Cerebellar nuclear complex (tissue), 1 donor: ENCODE measurements at regions not wholly inside any gene's neighbourhood (a gene's known extent, or its start where the extent isn't known, plus 50 kb on each side); places are given as distances from the start of the nearest gene placed in this dataset.
"Not testable (repeated sequence)": the region's sequence is repeated elsewhere in the genome, so short reads cannot be mapped to it uniquely, and the experiment has no call there.

Source experiments
- DNase-seq, 2 experiments: peaks; one replicate each; lab custom pipeline; 2025; lab: John Stamatoyannopoulos, UW

DNA sequence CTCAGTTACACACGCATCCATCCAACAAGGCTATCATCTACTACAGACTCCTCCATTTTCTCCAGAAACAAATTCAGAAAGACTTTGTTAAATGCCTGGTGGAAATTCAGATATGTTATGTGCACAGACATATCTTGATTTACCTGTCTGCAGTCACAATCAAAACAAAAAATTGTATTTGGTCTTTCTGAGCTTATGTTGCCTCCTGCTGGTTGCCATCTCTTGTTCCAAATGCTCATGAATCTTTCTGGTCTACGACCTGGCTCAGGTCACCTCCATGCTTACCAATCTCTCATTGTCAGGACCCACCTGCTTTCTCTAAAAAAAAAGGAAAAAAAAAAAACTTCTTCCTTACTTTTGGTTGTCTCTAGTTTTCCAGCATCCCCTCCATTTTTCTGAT lies 169.2 kb upstream of the PLXNC1 start:
- no peak for DNase-seq

DNA sequence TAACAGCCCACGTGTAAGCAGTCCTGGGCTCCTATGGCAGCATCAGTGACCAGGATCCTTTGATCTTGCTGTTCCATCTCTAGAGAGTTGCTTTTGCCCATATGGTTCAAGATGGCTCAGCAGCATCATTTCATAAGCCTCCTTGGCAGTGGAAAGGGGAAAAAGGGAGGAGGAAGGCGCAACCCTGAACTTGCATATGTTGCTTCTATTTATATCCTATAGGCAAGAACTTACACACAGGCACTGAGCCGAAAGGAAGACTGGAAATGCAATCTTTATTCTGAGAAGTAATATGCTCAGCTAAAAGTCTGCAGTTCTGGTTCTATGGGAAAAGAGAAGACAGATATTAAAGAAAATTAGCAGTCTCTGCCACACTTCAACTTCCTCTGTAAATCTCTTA lies 167.7 kb upstream of the PLXNC1 start:
- no peak for DNase-seq

DNA sequence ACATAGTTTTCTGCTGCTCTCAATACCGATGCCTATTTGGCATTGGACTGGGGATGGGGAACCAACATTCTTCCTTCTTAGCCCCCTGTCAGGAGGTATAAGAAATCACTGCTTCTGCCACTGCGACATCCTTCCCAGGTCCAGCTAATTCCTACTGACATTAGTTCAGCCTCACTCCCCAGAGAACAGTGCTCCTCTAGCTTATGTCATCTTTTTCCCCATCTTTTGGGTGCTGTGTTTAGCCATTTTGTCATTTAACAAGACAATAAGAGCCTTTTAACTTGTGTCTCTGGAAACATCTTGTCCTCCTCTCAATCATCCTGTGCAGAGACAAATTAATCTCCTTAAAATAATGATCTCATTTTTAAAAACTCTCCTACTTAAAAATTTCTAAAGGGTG lies 167.0 kb upstream of the PLXNC1 start:
- DNase-seq, result no peak

DNA sequence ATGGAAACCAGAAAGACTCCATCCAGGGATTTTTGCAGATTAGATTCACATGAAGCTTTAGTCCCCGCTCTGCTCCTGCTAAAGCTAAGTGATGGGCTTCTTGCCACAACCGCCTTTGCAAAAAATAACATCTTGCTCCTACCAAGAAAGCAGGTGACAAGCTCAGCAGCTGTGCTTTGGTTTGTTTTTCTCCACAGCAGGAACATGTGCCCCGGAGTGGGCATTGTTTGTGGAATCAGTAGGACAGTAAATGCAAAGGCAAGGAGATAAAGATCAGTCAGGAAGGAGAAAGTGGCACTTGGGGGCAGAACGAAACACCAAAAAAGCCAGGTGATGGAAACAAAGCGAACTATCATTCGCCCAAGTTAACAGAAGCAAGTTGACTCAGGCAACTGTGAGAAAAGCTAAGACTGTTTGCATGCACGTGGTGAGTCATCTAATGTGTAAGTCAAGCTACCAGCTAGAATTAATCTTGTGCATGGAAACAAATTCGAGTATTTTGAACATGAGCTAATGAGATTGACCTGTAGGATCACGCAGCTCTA lies 165.5 kb upstream of the PLXNC1 start:
- no peak for DNase-seq

DNA sequence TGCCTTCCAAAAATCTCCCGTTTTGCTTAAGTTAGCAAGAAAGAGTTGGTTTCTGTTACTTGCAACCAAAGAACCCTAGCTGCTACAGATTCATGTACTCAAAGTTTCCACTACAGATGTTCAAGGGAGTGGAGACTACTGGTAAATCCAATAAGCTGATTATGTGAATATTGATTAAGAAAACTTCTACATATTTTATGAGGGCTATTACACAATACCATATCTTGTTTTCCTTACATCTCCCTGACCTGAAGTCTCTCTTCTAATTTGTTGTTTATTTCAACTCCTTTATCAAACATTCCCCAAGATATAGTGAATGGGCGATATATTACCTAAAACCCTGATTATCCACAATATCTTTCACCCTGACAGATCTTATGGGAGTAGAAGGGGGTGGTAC lies 164.4 kb upstream of the PLXNC1 start:
- DNase-seq, result no peak

DNA sequence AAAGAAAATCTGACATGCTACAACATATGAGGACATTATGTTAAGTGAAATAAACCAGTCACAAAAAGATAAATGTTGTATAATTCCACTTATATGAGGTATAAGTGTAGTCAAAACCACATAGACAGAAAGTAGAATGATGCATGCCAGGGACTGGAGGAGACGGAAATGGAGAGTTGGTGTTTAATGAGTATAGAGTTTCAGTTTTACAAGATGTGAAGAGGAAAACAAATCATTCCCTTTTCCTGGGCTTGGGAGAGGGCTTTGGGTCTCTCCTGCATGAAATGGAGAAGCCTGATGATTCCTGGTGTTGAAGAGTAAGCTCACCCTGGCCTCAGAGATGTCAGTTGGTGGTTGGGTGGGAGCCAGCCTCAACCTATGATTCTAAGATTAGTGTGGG lies 158.4 kb upstream of the PLXNC1 start:
- no peak for DNase-seq

DNA sequence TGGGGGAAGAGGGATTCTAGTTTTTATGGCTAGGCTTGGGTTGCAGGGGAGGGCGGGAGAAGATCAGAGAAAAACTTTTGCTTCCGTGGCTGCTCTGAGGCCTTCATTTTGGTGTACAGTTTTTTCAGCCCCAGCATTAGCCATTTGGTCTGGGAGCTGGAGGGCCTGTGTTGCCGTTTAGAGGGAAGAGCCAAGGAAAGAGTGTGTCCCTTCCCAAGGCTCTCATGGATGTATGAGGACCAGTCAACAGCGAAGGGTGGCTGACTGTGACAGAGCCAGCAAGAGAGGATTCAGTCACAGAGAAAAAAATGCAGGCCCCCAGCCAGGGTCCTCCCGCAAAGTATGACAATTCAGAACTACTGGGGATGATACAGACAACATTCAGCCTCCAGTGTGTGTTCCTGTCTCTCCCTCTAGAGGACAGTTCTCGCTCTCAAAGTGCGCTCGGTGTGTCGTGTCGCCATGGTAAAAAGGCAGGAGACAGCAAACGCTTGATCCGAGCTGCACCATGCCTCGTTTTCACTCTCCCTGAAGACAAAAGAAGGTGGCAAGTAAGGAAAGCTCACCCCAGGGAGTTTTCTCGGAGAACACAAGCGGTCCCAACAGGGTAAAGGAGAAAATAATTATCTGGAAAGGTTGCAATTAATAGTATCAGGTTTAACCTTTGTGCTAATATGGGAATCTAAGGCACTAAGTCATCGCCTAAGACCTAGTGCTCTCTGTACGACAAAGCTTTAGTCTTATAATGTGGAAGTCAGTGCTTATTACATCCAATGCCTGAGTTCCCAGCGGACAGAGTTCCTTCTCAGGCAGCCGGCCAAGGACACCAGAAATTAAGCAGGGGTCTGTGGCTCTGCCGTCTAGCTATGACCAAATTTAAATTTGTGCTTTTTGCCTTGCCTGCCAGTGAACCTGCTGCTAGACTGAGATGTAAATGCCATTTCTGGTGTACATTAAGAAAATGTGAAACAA lies 157.3 kb upstream of the PLXNC1 start:
- DNase-seq, result no peak

DNA sequence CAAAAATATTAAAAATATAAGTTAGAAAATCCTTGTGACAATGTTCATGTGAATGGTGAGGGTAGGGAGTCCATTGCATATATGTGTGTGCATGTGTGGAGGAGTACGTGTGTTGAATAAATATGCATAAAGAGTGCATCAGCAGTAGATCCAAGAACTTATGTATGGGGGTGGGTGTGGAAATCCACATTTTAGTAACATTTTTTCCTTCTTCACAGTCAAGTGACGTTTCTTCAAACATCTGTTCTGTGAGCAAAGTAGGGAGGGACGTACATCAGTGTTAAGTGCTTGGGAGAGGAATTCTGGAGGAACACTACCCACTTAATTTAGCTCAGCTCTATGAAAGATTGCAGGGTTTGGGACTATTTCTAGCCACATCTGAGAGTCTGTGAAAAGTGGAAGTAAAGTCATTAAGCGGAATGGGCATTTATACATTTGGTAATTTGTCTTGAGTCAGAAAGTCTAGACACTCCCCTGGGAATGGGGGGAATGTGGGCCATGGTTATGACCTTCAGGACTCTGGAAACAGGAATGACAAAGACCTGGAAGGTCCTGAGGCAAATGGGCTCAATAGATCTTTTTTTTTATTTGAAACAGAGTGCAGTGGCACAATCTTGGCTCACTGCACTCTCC lies 156.4 kb upstream of the PLXNC1 start:
- DNase-seq, result no peak

DNA sequence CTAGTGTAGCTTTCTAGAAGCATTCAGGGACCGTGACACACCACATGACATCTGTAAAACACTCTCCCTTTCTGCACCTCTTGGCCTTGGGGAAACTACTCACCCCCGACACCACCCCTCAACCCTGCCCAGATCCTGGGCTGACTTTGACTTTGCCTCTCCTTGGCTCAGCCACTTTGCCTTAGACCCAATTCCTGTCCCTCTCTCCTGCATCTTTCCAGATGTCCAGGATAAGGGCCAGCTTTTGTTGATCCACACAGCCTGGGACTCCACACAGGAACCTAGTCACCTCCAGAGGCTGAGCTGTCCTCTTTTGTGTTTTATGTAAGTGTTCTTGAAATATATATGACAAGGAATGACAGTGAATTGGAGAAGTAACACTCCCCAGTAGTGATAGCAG lies 153.7 kb upstream of the PLXNC1 start:
- DNase-seq, result no peak

DNA sequence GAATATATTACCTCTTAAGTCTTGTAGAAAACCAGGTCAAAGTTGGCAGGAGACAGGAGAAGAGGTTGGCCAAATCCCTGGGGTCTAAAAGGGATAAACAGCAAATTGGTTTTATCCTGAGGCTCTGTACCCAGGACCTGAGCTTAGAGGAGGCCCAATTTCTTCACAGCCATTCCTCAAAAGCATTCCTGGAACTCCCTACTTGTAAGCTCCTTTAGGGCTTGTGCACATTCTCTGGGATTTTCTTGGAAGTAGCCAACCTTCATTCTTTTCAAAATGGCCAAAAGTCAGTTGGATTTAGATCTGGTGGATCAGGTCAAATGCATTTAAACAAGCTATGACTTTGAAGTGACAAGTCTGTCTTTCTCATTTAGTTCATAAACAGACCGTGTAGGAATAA lies 152.1 kb upstream of the PLXNC1 start:
- DNase-seq, result no peak

DNA sequence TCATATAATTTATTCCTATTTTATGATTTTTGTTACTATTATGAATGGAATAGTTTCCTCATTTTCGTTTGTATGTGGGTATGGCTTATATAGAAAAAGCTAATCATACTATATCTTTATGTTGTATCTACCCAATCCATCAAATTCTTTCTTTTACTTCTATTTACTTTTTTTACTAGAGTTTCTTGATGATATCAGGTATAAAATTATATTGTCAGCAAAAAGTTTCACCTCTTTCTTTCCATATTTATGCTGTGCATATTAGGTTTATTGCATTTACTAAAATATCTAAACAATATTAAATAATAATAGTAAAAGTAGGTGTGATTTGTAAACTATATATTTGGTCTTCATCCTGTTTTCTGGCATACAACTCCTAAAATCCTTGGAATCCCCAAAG lies 146.7 kb upstream of the PLXNC1 start:
- no peak for DNase-seq

DNA sequence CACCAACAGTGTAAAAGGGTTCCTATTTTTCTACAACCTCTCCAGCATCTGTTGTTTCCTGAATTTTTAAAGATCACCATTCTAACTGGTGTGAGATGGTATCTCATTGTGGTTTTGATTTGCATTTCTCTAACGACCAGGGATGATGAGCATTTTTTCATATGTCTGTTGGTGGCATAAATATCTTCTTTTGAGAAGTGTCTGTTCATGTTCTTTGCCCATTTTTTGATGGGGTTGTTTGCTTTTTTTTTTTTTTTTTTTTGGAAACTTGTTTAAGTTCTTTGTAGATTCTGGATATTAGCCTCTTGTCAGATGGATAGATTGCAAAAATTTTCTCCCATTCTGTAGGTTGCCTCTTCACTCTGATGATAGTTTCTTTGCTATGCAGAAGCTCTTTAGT lies 145.5 kb upstream of the PLXNC1 start:
- not testable (repeated sequence) for DNase-seq

DNA sequence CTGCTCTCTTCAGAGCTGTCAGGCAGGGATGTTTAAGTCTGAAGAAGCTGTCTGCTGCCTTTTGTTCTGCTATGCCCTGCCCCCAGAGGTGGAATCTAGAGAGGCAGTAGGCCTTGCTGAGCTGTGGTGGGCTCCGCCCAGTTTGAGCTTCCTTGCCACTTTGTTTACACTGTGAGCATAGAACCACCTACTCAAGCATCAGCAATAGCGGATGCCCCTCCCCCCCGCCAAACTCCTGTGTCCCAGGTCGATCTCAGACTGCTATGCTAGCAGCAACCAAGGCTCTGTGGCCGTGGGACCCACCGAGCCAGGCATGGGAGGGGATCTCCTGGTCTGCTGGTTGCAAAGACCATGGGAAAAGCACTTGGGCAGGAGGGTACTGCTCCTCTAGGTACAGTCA lies 140.5 kb upstream of the PLXNC1 start:
- DNase-seq, result not testable (repeated sequence)

DNA sequence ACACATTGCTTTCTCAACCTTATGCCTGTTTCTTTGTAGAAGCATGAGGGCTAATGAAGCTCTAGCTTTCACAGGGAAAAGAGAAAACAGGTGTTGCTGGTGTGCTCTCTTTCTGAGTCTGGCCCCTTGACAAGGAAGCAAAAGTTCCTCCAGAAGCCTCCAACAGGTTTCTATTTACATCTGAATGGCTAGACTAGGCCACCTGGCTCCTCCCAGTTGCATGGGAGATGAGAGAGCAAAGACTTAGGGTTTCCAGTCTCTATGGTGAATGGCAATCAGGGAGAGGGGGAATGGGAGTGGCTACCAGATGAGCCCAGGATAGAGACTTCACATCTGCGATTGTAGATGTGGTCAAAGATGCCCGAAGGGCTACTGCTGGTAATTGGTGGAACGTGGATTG lies 138.1 kb upstream of the PLXNC1 start:
- no peak for DNase-seq

DNA sequence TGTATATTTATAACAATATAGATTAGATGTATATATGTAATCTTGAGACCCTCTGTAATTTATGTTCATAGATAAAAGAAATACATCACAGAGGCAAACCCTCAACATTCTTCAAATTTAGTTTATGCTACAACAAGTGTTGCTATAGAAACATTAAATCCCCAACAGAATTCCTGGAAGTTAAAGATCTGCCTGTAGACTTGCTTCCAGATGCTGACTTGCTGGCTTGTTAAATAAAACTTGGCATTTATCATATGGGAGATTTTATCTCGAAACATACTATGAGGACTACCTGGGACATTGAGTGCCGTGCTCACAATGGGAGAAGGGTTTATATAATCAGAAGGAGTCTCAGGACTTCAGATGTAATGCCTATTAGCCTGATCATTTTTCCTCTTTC lies 136.3 kb upstream of the PLXNC1 start:
- no peak for DNase-seq

DNA sequence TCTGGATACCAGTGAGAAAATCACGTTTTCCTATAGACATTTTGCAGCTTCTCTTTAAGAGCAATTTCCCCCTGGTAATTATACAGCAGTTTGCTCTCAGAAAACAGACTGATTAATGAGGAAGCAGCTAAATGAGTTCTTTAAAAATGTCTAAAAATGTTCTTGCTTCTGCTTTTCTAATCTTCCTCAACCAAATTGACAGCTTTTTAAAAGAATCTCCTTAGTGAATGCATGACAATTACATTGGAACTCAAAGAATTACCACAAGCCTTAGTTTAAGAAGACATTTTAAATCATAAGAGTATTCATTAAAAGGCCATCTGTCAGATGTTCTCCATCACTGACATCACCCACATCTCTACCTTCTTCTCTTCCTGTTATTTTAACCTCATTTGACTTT lies 135.8 kb upstream of the PLXNC1 start:
- DNase-seq, result no peak

DNA sequence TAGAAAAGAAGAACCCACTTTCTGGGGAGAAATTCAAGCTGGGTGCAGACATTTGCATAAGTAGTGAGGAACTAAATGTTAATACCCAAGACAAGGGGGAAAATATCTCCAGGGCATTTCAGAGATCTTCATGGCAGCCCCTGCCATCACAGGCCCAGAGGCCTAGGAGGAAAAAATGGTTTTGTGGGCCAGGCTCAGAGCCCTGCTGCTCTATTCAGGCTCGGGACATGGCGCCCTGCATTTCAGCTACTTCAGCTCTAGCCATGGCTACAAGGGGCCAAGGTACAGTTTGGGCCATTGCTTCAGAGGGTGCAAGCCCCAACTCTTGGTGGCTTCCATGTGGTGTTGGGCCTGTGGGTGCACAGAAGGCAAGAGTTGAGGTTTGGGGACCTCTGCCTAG lies 131.1 kb upstream of the PLXNC1 start:
- DNase-seq, result not testable (repeated sequence)

DNA sequence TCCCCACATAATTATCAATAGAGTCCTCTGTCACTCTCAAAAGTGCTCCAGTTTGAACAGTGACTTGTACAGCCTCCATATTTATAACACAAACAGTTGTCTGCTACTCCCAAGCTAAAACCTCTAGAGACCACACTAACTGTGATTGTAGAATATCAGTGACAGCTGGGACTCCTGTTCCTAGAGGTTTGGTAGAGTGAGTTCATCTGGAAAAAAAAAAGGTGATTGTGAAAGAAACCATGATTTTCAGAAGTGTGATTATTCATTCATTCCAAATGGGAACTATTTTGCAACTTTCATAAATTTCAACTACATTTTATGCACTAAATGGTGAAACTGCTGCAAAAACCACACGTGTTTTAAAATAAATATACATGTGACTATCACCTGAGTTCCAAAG lies 128.0 kb upstream of the PLXNC1 start:
- no peak for DNase-seq

DNA sequence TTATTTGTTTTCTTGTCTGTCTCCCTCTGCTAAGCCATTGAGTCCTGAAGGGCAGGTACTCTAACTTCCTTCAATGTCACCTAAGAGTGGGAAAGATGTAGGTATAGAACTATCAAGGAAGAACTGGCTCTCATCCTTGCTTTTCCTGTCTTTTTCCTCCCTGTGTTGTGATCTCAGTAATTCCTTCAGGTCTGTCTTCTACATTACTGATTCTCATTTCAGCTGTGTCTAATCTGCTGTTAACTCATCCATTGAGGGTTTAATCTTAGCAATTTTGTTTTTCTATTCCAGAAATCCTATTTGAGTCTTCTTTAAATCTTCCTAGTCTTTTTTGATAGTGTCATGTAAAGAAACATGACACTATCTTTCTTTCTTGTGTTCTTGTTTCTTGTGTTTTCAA lies 124.5 kb upstream of the PLXNC1 start:
- no peak for DNase-seq

DNA sequence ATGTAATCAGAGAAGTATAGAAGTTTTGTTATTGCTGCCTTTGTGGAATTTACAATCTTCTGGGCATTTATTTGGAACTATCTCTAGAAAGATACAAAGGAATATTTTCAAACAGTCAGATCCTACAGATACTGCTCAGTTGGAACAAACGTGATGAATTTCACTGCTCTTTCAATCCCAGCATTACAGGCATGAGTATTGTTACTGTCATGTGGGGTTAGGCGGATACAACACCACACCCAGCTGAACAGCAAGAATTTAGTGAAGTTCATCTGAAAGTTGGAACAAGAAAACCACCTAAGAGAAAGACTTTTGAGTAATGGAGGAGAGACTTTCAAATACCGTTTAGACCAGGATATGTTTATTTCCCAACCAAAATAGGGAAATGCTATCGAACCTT lies 123.3 kb upstream of the PLXNC1 start:
- DNase-seq, result no peak

DNA sequence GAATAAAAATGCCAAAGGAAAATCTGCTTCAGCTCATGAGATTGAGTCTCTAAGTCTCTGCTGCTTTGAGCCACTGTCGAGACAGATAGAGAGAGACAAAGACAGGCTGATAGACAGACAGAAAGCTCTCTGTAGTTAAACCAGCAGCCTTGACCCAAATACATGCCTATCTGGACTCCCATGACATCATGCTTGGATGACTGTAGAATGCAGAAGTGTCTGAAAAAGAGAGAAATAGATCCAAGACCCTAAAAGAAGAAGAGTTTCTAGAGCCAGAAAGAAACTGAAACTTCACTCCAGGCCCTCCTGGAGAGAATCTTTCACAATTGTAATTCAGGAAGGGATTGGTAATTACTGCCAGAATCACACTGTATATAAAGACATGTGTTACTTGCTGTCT lies 122.6 kb upstream of the PLXNC1 start:
- no peak for DNase-seq

DNA sequence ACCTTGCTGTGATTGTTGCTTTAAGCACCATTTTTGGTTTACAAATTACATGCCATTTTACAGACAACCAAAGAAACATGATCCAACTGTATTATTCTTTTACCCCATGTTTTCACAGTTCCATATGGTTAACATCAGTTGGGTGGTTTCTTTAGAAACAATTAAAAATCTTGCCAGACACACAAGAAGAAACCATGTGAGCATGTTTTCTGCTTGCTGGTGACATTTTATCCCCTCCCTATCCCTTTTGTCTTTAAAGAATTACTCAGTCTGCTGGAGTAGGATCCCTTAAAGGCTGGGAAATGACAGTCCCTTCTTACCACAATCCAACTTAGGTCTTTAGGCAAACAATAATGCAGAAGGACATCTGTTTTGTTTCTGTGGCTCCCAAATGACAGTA lies 121.8 kb upstream of the PLXNC1 start:
- no peak for DNase-seq

DNA sequence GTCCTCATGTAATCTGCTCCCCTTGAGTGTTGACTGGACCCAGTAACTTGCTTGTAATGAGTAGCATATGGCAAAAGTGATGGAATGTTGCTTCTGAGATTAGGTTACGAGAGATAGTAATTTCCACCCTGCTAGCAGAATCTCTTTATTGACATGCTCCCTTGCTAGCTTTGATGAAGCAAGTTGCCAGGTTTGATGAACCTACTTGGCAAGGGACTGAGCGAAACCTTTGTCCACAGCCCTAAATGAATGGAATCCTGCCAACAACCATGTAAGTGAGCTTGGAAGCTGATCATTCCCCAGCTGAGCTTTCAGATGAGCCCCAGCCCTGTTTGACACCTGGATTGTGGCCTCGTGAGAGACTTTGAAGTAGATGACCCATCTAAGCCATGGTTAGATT lies 120.8 kb upstream of the PLXNC1 start:
- DNase-seq, result no peak
